Gastroesophageal sphincter (tissue), 3 donors: ENCODE measurements at regions not wholly inside any gene's neighbourhood (a gene's known extent, or its start where the extent isn't known, plus 50 kb on each side); places are given as distances from the start of the nearest gene placed in this dataset.

Source experiments
- POLR2A ChIP-seq, 2 donors: fragments of 450-650 bp; IDR thresholded peaks; one replicate each; pipeline ENCODE4 v1.6.1; 2017; ENCODE audit warnings: antibody characterized with exemption in 2 of 2, mild to moderate bottlenecking in 2 of 2, moderate library complexity in 1 of 2
- POLR2AphosphoS5 ChIP-seq: sonication (generic); formaldehyde crosslinking; IDR thresholded peaks from one replicate; pipeline ENCODE4 v1.6.1; 2017; ENCODE audit warnings: antibody characterized with exemption
- TF ChIP-seq, protein P1 (sequence below), 4 experiments: fragments of 200-600 bp in 2 of 4; fragments of 450-650 bp in 2 of 4; sonication (generic) in 1 of 4; IDR thresholded peaks; one replicate each; pipeline ENCODE4 v1.5.1; 2017 to 2019; ENCODE audit warnings: antibody characterized with exemption in 4 of 4, mild to moderate bottlenecking in 2 of 4, moderate library complexity in 2 of 4

DNA sequence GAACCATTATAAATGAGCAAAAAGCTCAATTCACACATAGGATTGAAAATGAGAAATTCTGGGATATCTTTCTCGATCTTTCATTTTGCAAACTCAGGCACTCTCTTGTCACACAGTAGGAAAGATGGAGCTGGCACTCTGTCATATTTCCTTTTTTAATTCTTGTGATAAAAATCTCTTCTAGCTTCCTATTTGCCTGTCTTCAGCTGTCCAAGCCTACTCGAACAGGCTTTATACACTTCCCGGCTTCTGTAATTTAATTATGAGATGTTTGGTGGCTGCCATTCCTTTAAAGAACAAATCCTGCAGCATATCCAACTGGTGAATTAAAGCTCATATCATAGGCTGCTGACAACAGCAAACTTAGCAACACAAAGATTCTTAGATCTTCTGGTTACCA is 1484.3 kb upstream of the PIK3C3 start:
- TF ChIP-seq POLR2A (IDR thresholded peaks at IDR 0.05) (no peak), POLR2AphosphoS5 (no peak)
- TF ChIP-seq, protein P1, sequence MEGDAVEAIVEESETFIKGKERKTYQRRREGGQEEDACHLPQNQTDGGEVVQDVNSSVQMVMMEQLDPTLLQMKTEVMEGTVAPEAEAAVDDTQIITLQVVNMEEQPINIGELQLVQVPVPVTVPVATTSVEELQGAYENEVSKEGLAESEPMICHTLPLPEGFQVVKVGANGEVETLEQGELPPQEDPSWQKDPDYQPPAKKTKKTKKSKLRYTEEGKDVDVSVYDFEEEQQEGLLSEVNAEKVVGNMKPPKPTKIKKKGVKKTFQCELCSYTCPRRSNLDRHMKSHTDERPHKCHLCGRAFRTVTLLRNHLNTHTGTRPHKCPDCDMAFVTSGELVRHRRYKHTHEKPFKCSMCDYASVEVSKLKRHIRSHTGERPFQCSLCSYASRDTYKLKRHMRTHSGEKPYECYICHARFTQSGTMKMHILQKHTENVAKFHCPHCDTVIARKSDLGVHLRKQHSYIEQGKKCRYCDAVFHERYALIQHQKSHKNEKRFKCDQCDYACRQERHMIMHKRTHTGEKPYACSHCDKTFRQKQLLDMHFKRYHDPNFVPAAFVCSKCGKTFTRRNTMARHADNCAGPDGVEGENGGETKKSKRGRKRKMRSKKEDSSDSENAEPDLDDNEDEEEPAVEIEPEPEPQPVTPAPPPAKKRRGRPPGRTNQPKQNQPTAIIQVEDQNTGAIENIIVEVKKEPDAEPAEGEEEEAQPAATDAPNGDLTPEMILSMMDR (IDR thresholded peaks at IDR 0.05) = no peak
